Fibroblast of lung (primary cell): ENCODE measurements at regions not wholly inside any gene's neighbourhood (a gene's known extent, or its start where the extent isn't known, plus 50 kb on each side); places are given as distances from the start of the nearest gene placed in this dataset.
"Not testable (repeated sequence)": the region's sequence is repeated elsewhere in the genome, so short reads cannot be mapped to it uniquely, and the experiment has no call there.

ENCODE experiments used
- DNase-seq, 2 donors: peaks; one replicate each; pipeline versions ENCODE4 v3.0.0 to v3.0.0-alpha.2; 2010; ENCODE audit warnings: low read depth in 2 of 2
- H2AFZ ChIP-seq: 2 replicates; pipeline ENCODE4 v1.5.1; 2012; ENCODE audit warnings: low read length, control low read depth, inconsistent platforms
- H3K27ac ChIP-seq: 2 replicates; pipeline ENCODE4 v1.5.1; 2011; ENCODE audit warnings: low read length, control low read depth; ENCODE audit not compliant: insufficient read depth
- H3K27me3 ChIP-seq: 2 replicates; pipeline ENCODE4 v1.5.1; 2011; ENCODE audit warnings: mild to moderate bottlenecking, low read length; ENCODE audit not compliant: control insufficient read depth, insufficient read depth
- H3K36me3 ChIP-seq: 2 replicates; pipeline ENCODE4 v1.5.1; 2011; ENCODE audit warnings: low read length; ENCODE audit not compliant: control insufficient read depth, insufficient read depth
- H3K4me1 ChIP-seq: 2 replicates; pipeline ENCODE4 v1.5.1; 2011; ENCODE audit warnings: low read length; ENCODE audit not compliant: control insufficient read depth, insufficient read depth; ENCODE audit errors: extremely low read depth
- H3K4me2 ChIP-seq: 2 replicates; pipeline ENCODE4 v1.5.1; 2011; ENCODE audit warnings: low read length, control low read depth; ENCODE audit not compliant: insufficient read depth; ENCODE audit errors: extremely low read depth
- H3K4me3 ChIP-seq, 4 experiments: fragments of 200-600 bp in 1 of 4; sonication (generic) in 1 of 4; replicated peaks in 1 of 4; 2 replicates each; pipeline ENCODE4 v1.5.1; 2011 to 2016; ENCODE audit warnings: low read length in 4 of 4, low read depth in 3 of 4, mild to moderate bottlenecking in 3 of 4, control low read depth in 2 of 4, inconsistent platforms in 1 of 4, mixed read lengths in 1 of 4; ENCODE audit not compliant: insufficient read depth in 1 of 4; ENCODE audit errors: control extremely low read depth in 1 of 4
- H3K79me2 ChIP-seq: 2 replicates; pipeline ENCODE4 v1.5.1; 2012; ENCODE audit warnings: mild to moderate bottlenecking, low read length, inconsistent platforms; ENCODE audit not compliant: control insufficient read depth, insufficient read depth
- H3K9ac ChIP-seq: 2 replicates; pipeline ENCODE4 v1.5.1; 2011; ENCODE audit warnings: mild to moderate bottlenecking, low read length, control low read depth; ENCODE audit not compliant: insufficient read depth
- H3K9me3 ChIP-seq: 2 replicates; pipeline ENCODE4 v1.5.1; 2012; ENCODE audit warnings: low read depth, low read length; ENCODE audit not compliant: control insufficient read depth, insufficient read depth
- H4K20me1 ChIP-seq: 2 replicates; pipeline ENCODE4 v1.5.1; 2011; ENCODE audit warnings: low read length; ENCODE audit not compliant: control insufficient read depth, insufficient read depth; ENCODE audit errors: extremely low read depth
- EZH2 ChIP-seq: IDR thresholded peaks from 2 replicates; pipeline ENCODE4 v1.5.1; 2012; ENCODE audit warnings: low read length, control low read depth, mild to moderate bottlenecking; ENCODE audit errors: missing control alignments
- TF ChIP-seq, protein P1 (sequence below), 2 donors: IDR thresholded peaks in 1 of 2; conservative IDR thresholded peaks in 1 of 2; 1 replicate in 1 of 2; 2 replicates in 1 of 2; pipeline ENCODE4 v1.5.1; 2011 to 2012; ENCODE audit warnings: low read length in 2 of 2, control low read depth in 1 of 2, inconsistent platforms in 1 of 2, low read depth in 1 of 2, mild to moderate bottlenecking in 1 of 2

DNA sequence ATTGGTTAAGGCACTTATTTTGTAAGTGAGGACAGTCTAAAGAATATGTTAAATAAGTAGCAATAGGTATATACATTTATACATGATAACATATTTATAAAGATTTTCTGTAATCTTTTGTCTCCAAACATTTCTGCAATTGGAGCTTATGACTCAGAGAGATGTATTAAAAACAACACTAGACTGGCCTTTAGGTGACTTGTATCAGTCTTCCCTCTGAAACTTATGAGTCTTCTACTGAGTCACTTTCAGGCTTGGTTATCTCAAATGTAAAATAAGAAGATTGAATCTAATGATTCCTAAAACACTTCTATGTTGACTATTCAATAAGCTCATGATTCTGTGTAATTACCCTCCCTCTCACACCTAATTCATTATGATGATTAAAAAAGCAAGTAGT, 672.6 kb upstream of the NEGR1 start:
- no peaks in the 10 kb centered on the region for H4K20me1 ChIP-seq
- no peaks in the 10 kb centered on the region for H3K9me3 ChIP-seq
- H3K4me3 ChIP-seq = no peak overlapping the region
- H3K79me2 ChIP-seq = no peaks in the 10 kb centered on the region
- DNase-seq = no peak
- no peak overlapping the region for H3K9ac ChIP-seq
- TF ChIP-seq, protein P1, sequence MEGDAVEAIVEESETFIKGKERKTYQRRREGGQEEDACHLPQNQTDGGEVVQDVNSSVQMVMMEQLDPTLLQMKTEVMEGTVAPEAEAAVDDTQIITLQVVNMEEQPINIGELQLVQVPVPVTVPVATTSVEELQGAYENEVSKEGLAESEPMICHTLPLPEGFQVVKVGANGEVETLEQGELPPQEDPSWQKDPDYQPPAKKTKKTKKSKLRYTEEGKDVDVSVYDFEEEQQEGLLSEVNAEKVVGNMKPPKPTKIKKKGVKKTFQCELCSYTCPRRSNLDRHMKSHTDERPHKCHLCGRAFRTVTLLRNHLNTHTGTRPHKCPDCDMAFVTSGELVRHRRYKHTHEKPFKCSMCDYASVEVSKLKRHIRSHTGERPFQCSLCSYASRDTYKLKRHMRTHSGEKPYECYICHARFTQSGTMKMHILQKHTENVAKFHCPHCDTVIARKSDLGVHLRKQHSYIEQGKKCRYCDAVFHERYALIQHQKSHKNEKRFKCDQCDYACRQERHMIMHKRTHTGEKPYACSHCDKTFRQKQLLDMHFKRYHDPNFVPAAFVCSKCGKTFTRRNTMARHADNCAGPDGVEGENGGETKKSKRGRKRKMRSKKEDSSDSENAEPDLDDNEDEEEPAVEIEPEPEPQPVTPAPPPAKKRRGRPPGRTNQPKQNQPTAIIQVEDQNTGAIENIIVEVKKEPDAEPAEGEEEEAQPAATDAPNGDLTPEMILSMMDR (conservative IDR thresholded peaks at IDR 0.05 in 1 of 2, IDR thresholded peaks at IDR 0.05 in 1 of 2; ENCODE audit: low read depth in 1 of 2, low read length in 2 of 2) = no peak
- no peak for TF ChIP-seq EZH2
- no peak overlapping the region for H3K27ac ChIP-seq
- H3K27me3 ChIP-seq = no peaks in the 10 kb centered on the region
- no peak overlapping the region for H2AFZ ChIP-seq
- no peaks in the 10 kb centered on the region for H3K4me1 ChIP-seq
- no peak overlapping the region for H3K4me2 ChIP-seq
- H3K36me3 ChIP-seq = no peaks in the 10 kb centered on the region

DNA sequence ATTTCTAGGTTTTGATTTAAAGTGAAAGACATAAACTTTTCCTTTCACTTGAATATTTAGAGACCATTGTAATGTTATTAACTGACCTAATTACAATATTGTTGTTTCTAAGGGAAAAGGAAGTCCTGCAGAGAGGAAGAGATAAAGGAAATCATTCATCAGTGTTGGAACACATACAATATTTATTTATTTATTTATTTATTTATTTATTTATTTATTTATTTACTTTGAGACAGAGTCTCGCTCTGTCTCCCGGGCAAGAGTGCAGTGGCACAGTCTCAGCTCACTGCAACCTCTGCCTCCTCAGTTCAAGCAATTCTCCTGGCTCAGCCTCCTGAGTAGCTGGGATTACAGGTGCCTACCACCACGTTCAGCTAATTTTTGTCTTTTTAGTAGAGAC, 668.6 kb upstream of the NEGR1 start:
- not testable (repeated sequence) for H3K4me3 ChIP-seq, H3K27me3 ChIP-seq, H3K79me2 ChIP-seq, H3K9me3 ChIP-seq, H3K27ac ChIP-seq, H2AFZ ChIP-seq, H3K9ac ChIP-seq, H3K4me1 ChIP-seq, DNase-seq, H3K4me2 ChIP-seq, H4K20me1 ChIP-seq, H3K36me3 ChIP-seq

DNA sequence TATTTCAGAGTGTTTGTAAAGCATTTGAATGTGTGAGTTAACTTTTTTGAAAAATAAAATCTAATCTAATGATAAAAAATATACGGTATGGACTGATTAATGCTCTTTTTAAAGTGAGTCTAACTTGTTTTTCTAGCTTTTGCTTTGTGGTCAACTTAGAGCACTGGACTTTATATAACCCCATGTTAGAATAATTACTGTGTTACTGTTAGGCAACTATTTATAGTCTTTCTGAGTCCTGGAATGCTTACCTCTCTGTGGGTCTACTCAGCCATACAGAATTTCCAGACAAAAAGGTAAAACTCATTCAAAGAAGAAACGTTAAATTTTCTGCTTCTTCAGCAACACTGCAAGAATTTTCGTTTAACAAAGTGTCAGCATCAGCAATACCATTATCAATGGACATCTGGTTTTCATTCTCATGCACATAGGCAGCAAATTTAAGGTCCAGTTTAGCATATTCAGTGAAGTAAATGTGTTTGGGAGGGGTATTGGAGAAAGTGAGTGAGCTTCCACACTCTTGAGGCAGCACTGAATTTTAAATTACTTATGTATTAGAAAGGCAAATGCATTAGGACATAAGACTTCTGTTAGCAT, 664.7 kb upstream of the NEGR1 start:
- TF ChIP-seq, protein P1 (conservative IDR thresholded peaks at IDR 0.05 in 1 of 2, IDR thresholded peaks at IDR 0.05 in 1 of 2; ENCODE audit: low read depth in 1 of 2, low read length in 2 of 2) = no peak
- TF ChIP-seq EZH2 = no peak
- H3K9ac ChIP-seq = no peak overlapping the region
- no peak overlapping the region for H3K4me2 ChIP-seq
- no peak overlapping the region for H3K4me3 ChIP-seq
- no peak overlapping the region for H3K27ac ChIP-seq
- H4K20me1 ChIP-seq = no peaks in the 10 kb centered on the region
- H2AFZ ChIP-seq = no peak overlapping the region
- no peaks in the 10 kb centered on the region for H3K79me2 ChIP-seq
- H3K36me3 ChIP-seq = no peaks in the 10 kb centered on the region
- DNase-seq = peak in 1 of 2 donors; percentile 14
- no peaks in the 10 kb centered on the region for H3K27me3 ChIP-seq
- H3K9me3 ChIP-seq = no peaks in the 10 kb centered on the region
- no peaks in the 10 kb centered on the region for H3K4me1 ChIP-seq
